Keratinocyte (primary cell): ENCODE measurements at regions not wholly inside any gene's neighbourhood (a gene's known extent, or its start where the extent isn't known, plus 50 kb on each side); places are given as distances from the start of the nearest gene placed in this dataset.

Experiments used
- DNase-seq: peaks from one replicate; pipeline ENCODE4 v3.0.0-alpha.2; 2011; ENCODE audit warnings: low read depth, missing footprints, low spot score
- FAIRE-seq: peaks from 2 replicates; lab custom pipeline; 2011; peaks lifted over from hg19 to GRCh38; lab: Jason Lieb, UNC
- H2AFZ ChIP-seq: 2 replicates; pipeline ENCODE4 v1.6.0; 2012; ENCODE audit warnings: low read length, control low read depth, inconsistent platforms; ENCODE audit not compliant: control insufficient read depth
- H3K27ac ChIP-seq: 2 replicates; pipeline ENCODE4 v1.5.1; 2011; ENCODE audit warnings: low read length; ENCODE audit not compliant: control insufficient read depth, insufficient read depth
- H3K27me3 ChIP-seq: 3 replicates; pipeline ENCODE4 v1.6.0; 2011; ENCODE audit warnings: low read length; ENCODE audit not compliant: control insufficient read depth, insufficient read depth; ENCODE audit errors: extremely low read depth
- H3K36me3 ChIP-seq, 2 experiments: 2 replicates in 1 of 2; 3 replicates in 1 of 2; pipeline ENCODE4 v1.5.1; 2011; ENCODE audit warnings: low read length in 2 of 2, mild to moderate bottlenecking in 1 of 2; ENCODE audit not compliant: control insufficient read depth in 2 of 2, insufficient read depth in 2 of 2; ENCODE audit errors: extremely low read depth in 1 of 2
- H3K4me1 ChIP-seq: 3 replicates; pipeline ENCODE4 v1.5.1; 2011; ENCODE audit warnings: low read length; ENCODE audit not compliant: control insufficient read depth, insufficient read depth; ENCODE audit errors: extremely low read depth
- H3K4me2 ChIP-seq: 3 replicates; pipeline ENCODE4 v1.6.0; 2011; ENCODE audit warnings: low read depth, low read length; ENCODE audit not compliant: control insufficient read depth, insufficient read depth; ENCODE audit errors: extremely low read depth
- H3K4me3 ChIP-seq, 3 experiments: fragments of 200-600 bp in 1 of 3; sonication (generic) in 1 of 3; 2 replicates in 2 of 3; 3 replicates in 1 of 3; pipeline ENCODE4 v1.5.1; 2011 to 2016; ENCODE audit warnings: low read length in 3 of 3, mild to moderate bottlenecking in 3 of 3, control low read depth in 2 of 3, inconsistent platforms in 1 of 3, low read depth in 1 of 3, mixed read lengths in 1 of 3, mixed run types in 1 of 3, moderate library complexity in 1 of 3; ENCODE audit not compliant: control insufficient read depth in 2 of 3, insufficient read depth in 2 of 3; ENCODE audit errors: extremely low read depth in 1 of 3
- H3K79me2 ChIP-seq: 2 replicates; pipeline ENCODE4 v1.6.0; 2012; ENCODE audit warnings: low read length; ENCODE audit not compliant: control insufficient read depth, insufficient read depth
- H3K9ac ChIP-seq: 3 replicates; pipeline ENCODE4 v1.6.0; 2011; ENCODE audit warnings: low read length; ENCODE audit not compliant: control insufficient read depth, insufficient read depth; ENCODE audit errors: extremely low read depth
- H3K9me1 ChIP-seq: 3 replicates; pipeline ENCODE4 v1.6.0; 2011; ENCODE audit warnings: low read length; ENCODE audit not compliant: control insufficient read depth, insufficient read depth; ENCODE audit errors: extremely low read depth
- H3K9me3 ChIP-seq: 2 replicates; pipeline ENCODE4 v1.5.1; 2012; ENCODE audit warnings: low read depth, low read length; ENCODE audit not compliant: control insufficient read depth
- H4K20me1 ChIP-seq: 3 replicates; pipeline ENCODE4 v1.6.0; 2011; ENCODE audit warnings: low read length; ENCODE audit not compliant: control insufficient read depth, insufficient read depth; ENCODE audit errors: extremely low read depth
- EZH2 ChIP-seq: IDR thresholded peaks from one replicate; pipeline ENCODE4 v1.6.1; 2012; ENCODE audit warnings: inconsistent platforms, mild to moderate bottlenecking, low read length, moderate library complexity
- dilution Hi-C: fragments of 300-500 bp; cut with MboI; formaldehyde crosslinking; loops from one replicate; pipeline ENCODE4 v1.7.0; 2020; ENCODE audit warnings: low sequenced_read_pairs; ENCODE audit not compliant: extremely low pct_ligation_motif_present
- TF ChIP-seq, protein P1 (sequence below), 3 experiments: IDR thresholded peaks in 1 of 3; conservative IDR thresholded peaks in 1 of 3; optimal IDR thresholded peaks in 1 of 3; 2 replicates in 2 of 3; 3 replicates in 1 of 3; pipeline versions ENCODE3 to v1.5.1; 2011; ENCODE audit warnings: low read length in 3 of 3, mild to moderate bottlenecking in 3 of 3, moderate library complexity in 2 of 3, control low read depth in 1 of 3, inconsistent platforms in 1 of 3; ENCODE audit not compliant: insufficient read depth in 2 of 3; ENCODE audit errors: extremely low read depth in 1 of 3

DNA sequence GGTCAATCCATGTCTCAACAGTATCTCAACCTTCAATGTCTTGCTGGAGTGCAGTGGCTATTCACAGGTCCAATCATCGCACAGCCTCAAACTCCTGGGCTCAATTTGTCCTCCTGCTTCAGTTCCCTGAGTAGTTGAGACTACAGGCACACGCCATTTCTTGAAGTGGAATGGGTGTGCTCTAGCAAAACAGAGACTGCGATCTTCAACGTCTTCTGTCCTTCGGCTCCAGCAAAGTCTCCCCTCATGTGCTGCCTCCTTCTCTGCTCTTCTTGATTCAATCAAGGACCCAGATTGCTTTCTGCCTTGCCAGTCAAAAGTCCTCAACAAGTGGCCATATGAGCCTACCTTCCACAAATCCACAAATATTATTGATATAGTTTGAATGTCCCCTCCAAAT, 466.7 kb upstream of the MIR17HG start:
- DNase-seq (no peak), FAIRE-seq (no peak)
- no peak overlapping the region for H3K27ac ChIP-seq
- no peak overlapping the region for H3K9ac ChIP-seq
- H3K79me2 ChIP-seq: no peaks in the 10 kb centered on the region
- no peaks in the 10 kb centered on the region for H3K27me3 ChIP-seq
- no peak overlapping the region for H3K4me2 ChIP-seq
- no peaks in the 10 kb centered on the region for H4K20me1 ChIP-seq
- TF ChIP-seq EZH2: no peak
- TF ChIP-seq, protein P1, sequence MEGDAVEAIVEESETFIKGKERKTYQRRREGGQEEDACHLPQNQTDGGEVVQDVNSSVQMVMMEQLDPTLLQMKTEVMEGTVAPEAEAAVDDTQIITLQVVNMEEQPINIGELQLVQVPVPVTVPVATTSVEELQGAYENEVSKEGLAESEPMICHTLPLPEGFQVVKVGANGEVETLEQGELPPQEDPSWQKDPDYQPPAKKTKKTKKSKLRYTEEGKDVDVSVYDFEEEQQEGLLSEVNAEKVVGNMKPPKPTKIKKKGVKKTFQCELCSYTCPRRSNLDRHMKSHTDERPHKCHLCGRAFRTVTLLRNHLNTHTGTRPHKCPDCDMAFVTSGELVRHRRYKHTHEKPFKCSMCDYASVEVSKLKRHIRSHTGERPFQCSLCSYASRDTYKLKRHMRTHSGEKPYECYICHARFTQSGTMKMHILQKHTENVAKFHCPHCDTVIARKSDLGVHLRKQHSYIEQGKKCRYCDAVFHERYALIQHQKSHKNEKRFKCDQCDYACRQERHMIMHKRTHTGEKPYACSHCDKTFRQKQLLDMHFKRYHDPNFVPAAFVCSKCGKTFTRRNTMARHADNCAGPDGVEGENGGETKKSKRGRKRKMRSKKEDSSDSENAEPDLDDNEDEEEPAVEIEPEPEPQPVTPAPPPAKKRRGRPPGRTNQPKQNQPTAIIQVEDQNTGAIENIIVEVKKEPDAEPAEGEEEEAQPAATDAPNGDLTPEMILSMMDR (optimal IDR thresholded peaks at IDR 0.05 in 1 of 3, IDR thresholded peaks at IDR 0.05 in 1 of 3, conservative IDR thresholded peaks at IDR 0.05 in 1 of 3; ENCODE audit: extremely low read depth in 1 of 3, insufficient read depth in 2 of 3, low read length in 3 of 3): no peak
- dilution Hi-C loops: no loop called here
- H3K9me3 ChIP-seq: no peaks in the 10 kb centered on the region
- no peaks in the 10 kb centered on the region for H3K36me3 ChIP-seq
- H3K4me1 ChIP-seq: no peaks in the 10 kb centered on the region
- no peak overlapping the region for H3K4me3 ChIP-seq
- no peaks in the 10 kb centered on the region for H3K9me1 ChIP-seq
- no peak overlapping the region for H2AFZ ChIP-seq

DNA sequence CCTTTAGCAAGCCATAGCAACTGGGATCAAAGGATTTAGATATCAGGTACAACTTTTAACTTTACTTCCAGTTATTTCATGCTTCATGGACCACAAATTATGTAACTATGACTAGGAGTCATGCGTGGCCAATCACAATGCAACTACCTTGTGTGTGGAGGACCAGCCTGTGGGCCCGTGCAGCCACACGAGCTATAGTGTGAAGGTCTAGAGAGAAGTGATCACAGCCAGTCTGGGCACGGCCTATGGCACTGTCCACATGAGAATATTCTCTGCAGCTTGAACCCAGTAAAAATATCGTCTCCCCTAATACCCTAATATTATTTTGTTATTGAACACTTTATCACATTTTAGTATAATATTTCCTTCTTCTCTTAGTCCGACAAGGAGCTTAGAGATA, 464.9 kb upstream of the MIR17HG start:
- Histone ChIP-seq H3K4me3 (no peak overlapping the region), H3K4me1 (no peaks in the 10 kb centered on the region), H3K9me1 (no peaks in the 10 kb centered on the region), H3K9ac (no peak overlapping the region), H3K4me2 (no peak overlapping the region), H3K79me2 (no peaks in the 10 kb centered on the region), H3K27ac (no peak overlapping the region), H2AFZ (no peak overlapping the region), H3K36me3 (no peaks in the 10 kb centered on the region), H4K20me1 (no peaks in the 10 kb centered on the region), H3K27me3 (no peaks in the 10 kb centered on the region), H3K9me3 (no peaks in the 10 kb centered on the region)
- TF ChIP-seq, protein P1 (optimal IDR thresholded peaks at IDR 0.05 in 1 of 3, IDR thresholded peaks at IDR 0.05 in 1 of 3, conservative IDR thresholded peaks at IDR 0.05 in 1 of 3; ENCODE audit: extremely low read depth in 1 of 3, insufficient read depth in 2 of 3, low read length in 3 of 3): no peak
- no peak for TF ChIP-seq EZH2
- dilution Hi-C loops: no loop called here
- DNase-seq: no peak
- FAIRE-seq: no peak
